K562 (cell line): ENCODE measurements at regions not wholly inside any gene's neighbourhood (a gene's known extent, or its start where the extent isn't known, plus 50 kb on each side); places are given as distances from the start of the nearest gene placed in this dataset.

Experiments
- ATAC-seq: fragments of 200-7000 bp; cut with Tn5 transposase; 3 replicates; pipeline ENCODE4 v1.9.1; 2020; ENCODE audit warnings: moderate library complexity
- BruUV-seq: library from RNA; stranded (reverse); fragments of 400-500 nt; replicated peaks from 2 replicates; lab custom pipeline; 2021; lab: Mats Ljungman, UMichigan
- CTCF ChIA-PET: fragments of 300-600 bp; formaldehyde crosslinking; extraction: SDS; loops from one replicate; lab custom pipeline; 2021; ENCODE audit warnings: low intra/inter-chr PET ratio; lab: Yijun Ruan, JAX
- POLR2A ChIA-PET: fragments of 300-600, 350-650 bp; sonication (Branson Sonifier 250); formaldehyde crosslinking; extraction: SDS; loops from one replicate; lab custom pipeline; 2021; ENCODE audit warnings: antibody characterized with exemption, inconsistent platforms; lab: Yijun Ruan, JAX
- DNase-seq, 4 experiments: peaks; one replicate each; pipeline versions ENCODE4 v3.0.0 to v3.0.0-alpha.2; 2011 to 2018; ENCODE audit warnings: low spot score in 3 of 4, mixed read lengths in 3 of 4; ENCODE audit errors: extremely low read depth in 1 of 4
- FAIRE-seq: peaks from 2 replicates; lab custom pipeline; 2011; peaks lifted over from hg19 to GRCh38; lab: Jason Lieb, UNC
- H2AFZ ChIP-seq: 2 replicates; pipeline ENCODE4 v1.6.0; 2011; ENCODE audit warnings: low read depth, low read length, control low read depth, inconsistent platforms
- H3K27ac ChIP-seq: fragments of 200-600 bp; 3 replicates; pipeline ENCODE4 v1.8.0; 2011; ENCODE audit warnings: low read depth, mild to moderate bottlenecking, control low read depth, inconsistent platforms, low read length, moderate library complexity, mixed read lengths; ENCODE audit errors: extremely low read depth
- H3K27me3 ChIP-seq, 2 experiments: fragments of 300-600 bp in 1 of 2; 2 replicates in 1 of 2; 3 replicates in 1 of 2; pipeline versions ENCODE4 v1.6.0 to v1.8.0; 2011; ENCODE audit warnings: inconsistent platforms in 2 of 2, low read length in 2 of 2, mild to moderate bottlenecking in 1 of 2, mixed read lengths in 1 of 2, moderate library complexity in 1 of 2; ENCODE audit not compliant: control insufficient read depth in 2 of 2, insufficient read depth in 2 of 2
- H3K36me3 ChIP-seq: fragments of 300-600 bp; 3 replicates; pipeline ENCODE4 v1.8.0; 2011; ENCODE audit warnings: mild to moderate bottlenecking, low read length, inconsistent platforms; ENCODE audit not compliant: control insufficient read depth, insufficient read depth
- H3K4me1 ChIP-seq, 2 experiments: fragments of 200-600 bp in 1 of 2; replicated peaks in 1 of 2; 2 replicates in 1 of 2; 3 replicates in 1 of 2; pipeline versions ENCODE4 v1.5.1 to v1.8.0; 2011; ENCODE audit warnings: inconsistent platforms in 2 of 2, low read length in 2 of 2, mild to moderate bottlenecking in 1 of 2, mixed read lengths in 1 of 2, moderate library complexity in 1 of 2; ENCODE audit not compliant: control insufficient read depth in 2 of 2, insufficient read depth in 2 of 2
- H3K4me2 ChIP-seq: 2 replicates; pipeline ENCODE4 v1.6.1; 2011; ENCODE audit warnings: low read length, control low read depth, inconsistent platforms, mixed read lengths; ENCODE audit not compliant: insufficient read depth
- H3K4me3 ChIP-seq: fragments of 200-600 bp; sonication (generic), shearing (Covaris generic); 2 replicates; pipeline ENCODE4 v1.5.1; 2016; ENCODE audit warnings: control low read depth, inconsistent platforms
- H3K79me2 ChIP-seq: fragments of 200-600 bp; 3 replicates; pipeline ENCODE4 v1.8.0; 2011; ENCODE audit warnings: low read length, inconsistent platforms; ENCODE audit not compliant: control insufficient read depth, insufficient read depth
- H3K9ac ChIP-seq, 2 experiments: 2 replicates each; pipeline versions ENCODE4 v1.6.0 to v1.6.1; 2011; ENCODE audit warnings: low read depth in 2 of 2, low read length in 2 of 2, control low read depth in 1 of 2, inconsistent platforms in 1 of 2, mild to moderate bottlenecking in 1 of 2, mixed read lengths in 1 of 2; ENCODE audit not compliant: insufficient read depth in 1 of 2
- H3K9me1 ChIP-seq: one replicate; pipeline ENCODE4 v1.6.0; 2011; ENCODE audit warnings: inconsistent platforms, mild to moderate bottlenecking, low read length, moderate library complexity; ENCODE audit not compliant: control insufficient read depth, insufficient read depth
- H3K9me3 ChIP-seq: replicated peaks from 2 replicates; pipeline ENCODE4 v1.5.1; 2011; ENCODE audit warnings: low read depth, low read length, inconsistent platforms; ENCODE audit not compliant: control insufficient read depth, insufficient read depth
- H4K20me1 ChIP-seq: replicated peaks from 2 replicates; pipeline ENCODE4 v1.6.1; 2011; ENCODE audit warnings: low read length, inconsistent platforms, mixed read lengths; ENCODE audit not compliant: control insufficient read depth, insufficient read depth
- CBFA2T2 ChIP-seq: fragments of 450-650 bp; conservative IDR thresholded peaks from 2 replicates; pipeline ENCODE4 v1.6.1; 2017; ENCODE audit warnings: mild to moderate bottlenecking
- GATAD2B ChIP-seq: fragments of 450-650 bp; IDR thresholded peaks from 2 replicates; pipeline ENCODE4 v1.6.1; 2017; ENCODE audit warnings: mild to moderate bottlenecking, borderline replicate concordance
- HMGXB4 ChIP-seq: sonication (generic); formaldehyde crosslinking; IDR thresholded peaks from 2 replicates; pipeline ENCODE4 v1.8.1; 2023; ENCODE audit warnings: mild to moderate bottlenecking, missing genetic modification reagents
- TFAP4 ChIP-seq: sonication (generic); formaldehyde crosslinking; IDR thresholded peaks from 2 replicates; pipeline ENCODE4 v1.8.0; 2022; ENCODE audit warnings: missing genetic modification reagents, mild to moderate bottlenecking, moderate library complexity, borderline replicate concordance
- ZNF146 ChIP-seq: IDR thresholded peaks from one replicate; pipeline ENCODE4 v1.6.1; 2018; ENCODE audit warnings: missing compliant biosample characterization; ENCODE audit not compliant: unreplicated experiment
- ZNF445 ChIP-seq: fragments of 250-450 bp; sonication (Bioruptor Pico); IDR thresholded peaks from 2 replicates; pipeline ENCODE4 v1.4.0; 2020; ENCODE audit warnings: low read depth, mild to moderate bottlenecking, moderate library complexity
- WGBS: fragments of 100-300 bp; shearing (Covaris generic); methylation state at CpG from one replicate; pipeline ENCODE4 v1.1.6; 2016; ENCODE audit warnings: low coverage, mixed read lengths; ENCODE audit not compliant: insufficient coverage; ENCODE audit errors: missing lambda C conversion rate; 5-methylcytosine and 5-hydroxymethylcytosine counted together
- in situ Hi-C: fragments of 300-500 bp; cut with MboI; formaldehyde crosslinking; loops from 4 replicates; pipeline ENCODE4 v1.15.0; 2018; ENCODE audit warnings: inconsistent platforms, mixed read lengths
- intact Hi-C: fragments of 100-400 bp; cut with micrococcal nuclease; formaldehyde crosslinking; loops from 2 replicates; pipeline ENCODE4 v1.14.2; 2022

- DNase-seq (no peak), ATAC-seq (no peak), FAIRE-seq (no peak)
- Histone ChIP-seq H3K4me3 (no peak overlapping the region), H3K9me1 (no peaks in the 10 kb centered on the region), H2AFZ (no peak overlapping the region), H3K4me2 (no peak overlapping the region), H3K79me2 (no peaks in the 10 kb centered on the region), H3K27me3 (no peaks in the 10 kb centered on the region), H4K20me1 (no peaks in the 10 kb centered on the region), H3K9ac (no peak overlapping the region), H3K9me3 (no peaks in the 10 kb centered on the region), H3K36me3 (no peaks in the 10 kb centered on the region), H3K4me1 (no peaks in the 10 kb centered on the region), H3K27ac (no peak overlapping the region)
- intact Hi-C loops (no loop called here), in situ Hi-C loops (no loop called here)
- WGBS: 0% methylated on average over 2 of the region's 2 CpGs
- TF ChIP-seq TFAP4 (CRISPR knock-in tag): no peak
- TF ChIP-seq CBFA2T2: no peak
- no peak for TF ChIP-seq ZNF445
- no peak for TF ChIP-seq GATAD2B
- TF ChIP-seq HMGXB4 (CRISPR knock-in tag): no peak
- no peak for TF ChIP-seq ZNF146 (CRISPR knock-in tag)
- ChIA-PET CTCF (no interaction called here), POLR2A (no interaction called here)
- BruUV-seq: no TSS peak
These were observed 594.3 kb upstream of the NETO1 start for GRCh38 chr18:73462092-73462491.
